ENCODE measurements at regions not wholly inside any gene's neighbourhood (a gene's known extent, or its start where the extent isn't known, plus 50 kb on each side); places are given as distances from the start of the nearest gene placed in this dataset.

DNA sequence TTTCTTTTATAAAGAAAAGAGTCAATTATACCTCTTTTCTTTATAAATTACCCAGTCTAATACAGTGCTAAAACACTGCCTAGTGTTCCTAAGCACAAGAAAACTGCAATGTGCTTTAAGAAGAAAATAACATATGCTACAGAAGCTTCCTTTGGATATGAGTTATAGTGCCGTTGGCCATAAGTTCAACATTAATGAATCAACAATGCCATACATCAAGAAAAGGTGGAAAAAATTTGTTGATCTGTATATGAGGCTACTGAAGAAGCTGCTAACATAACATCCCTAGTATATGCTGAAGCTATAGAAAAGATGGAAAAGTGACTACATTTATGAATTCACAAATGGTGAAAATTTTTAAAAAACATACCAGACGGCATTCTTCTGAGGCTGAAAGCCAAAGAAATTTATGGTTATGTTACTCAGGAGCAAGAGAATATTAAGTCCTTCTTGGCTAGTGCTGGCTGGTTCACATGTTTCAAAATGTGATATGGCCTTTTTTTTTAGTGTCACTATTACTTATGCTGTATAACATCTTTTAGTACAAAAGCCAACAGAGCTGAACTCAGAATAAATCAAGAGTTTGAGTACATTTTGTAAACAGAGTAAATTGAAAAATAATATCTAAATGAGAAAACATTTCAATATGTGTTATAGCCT, 743.2 kb upstream of the RGS18 start:
- Histone ChIP-seq H3K27me3 (ENCODE audit: control insufficient read depth, extremely low read depth, insufficient read depth, low read length) (no peaks in the 10 kb centered on the region), H3K9me1 (ENCODE audit: control insufficient read depth, extremely low read depth, insufficient read depth, low read length) (no peaks in the 10 kb centered on the region), H4K20me1 (ENCODE audit: control insufficient read depth, extremely low read depth, insufficient read depth, low read length) (no peaks in the 10 kb centered on the region), H3K4me1 (ENCODE audit: control insufficient read depth, extremely low read depth, insufficient read depth, low read length) (no peaks in the 10 kb centered on the region), H2AFZ (ENCODE audit: control insufficient read depth, low read length) (no peak overlapping the region), H3K4me2 (ENCODE audit: control insufficient read depth, extremely low read depth, insufficient read depth, low read depth, low read length) (no peak overlapping the region), H3K27ac (ENCODE audit: control insufficient read depth, insufficient read depth, low read length) (no peak overlapping the region), H3K4me3 (ENCODE audit: control insufficient read depth in 2 of 3, extremely low read depth in 1 of 3, insufficient read depth in 2 of 3, low read depth in 1 of 3, low read length in 3 of 3) (no peak overlapping the region), H3K79me2 (ENCODE audit: control insufficient read depth, insufficient read depth, low read length) (no peaks in the 10 kb centered on the region), H3K36me3 (ENCODE audit: control insufficient read depth in 2 of 2, extremely low read depth in 1 of 2, insufficient read depth in 2 of 2, low read length in 2 of 2) (no peaks in the 10 kb centered on the region), H3K9ac (ENCODE audit: control insufficient read depth, extremely low read depth, insufficient read depth, low read length) (no peak overlapping the region), H3K9me3 (ENCODE audit: control insufficient read depth, low read depth, low read length) (no peaks in the 10 kb centered on the region)
- no peak for DNase-seq (ENCODE audit: low read depth, low spot score)
- TF ChIP-seq EZH2 (IDR thresholded peaks at IDR 0.05; ENCODE audit: low read length), result no peak
- TF ChIP-seq, protein P1, sequence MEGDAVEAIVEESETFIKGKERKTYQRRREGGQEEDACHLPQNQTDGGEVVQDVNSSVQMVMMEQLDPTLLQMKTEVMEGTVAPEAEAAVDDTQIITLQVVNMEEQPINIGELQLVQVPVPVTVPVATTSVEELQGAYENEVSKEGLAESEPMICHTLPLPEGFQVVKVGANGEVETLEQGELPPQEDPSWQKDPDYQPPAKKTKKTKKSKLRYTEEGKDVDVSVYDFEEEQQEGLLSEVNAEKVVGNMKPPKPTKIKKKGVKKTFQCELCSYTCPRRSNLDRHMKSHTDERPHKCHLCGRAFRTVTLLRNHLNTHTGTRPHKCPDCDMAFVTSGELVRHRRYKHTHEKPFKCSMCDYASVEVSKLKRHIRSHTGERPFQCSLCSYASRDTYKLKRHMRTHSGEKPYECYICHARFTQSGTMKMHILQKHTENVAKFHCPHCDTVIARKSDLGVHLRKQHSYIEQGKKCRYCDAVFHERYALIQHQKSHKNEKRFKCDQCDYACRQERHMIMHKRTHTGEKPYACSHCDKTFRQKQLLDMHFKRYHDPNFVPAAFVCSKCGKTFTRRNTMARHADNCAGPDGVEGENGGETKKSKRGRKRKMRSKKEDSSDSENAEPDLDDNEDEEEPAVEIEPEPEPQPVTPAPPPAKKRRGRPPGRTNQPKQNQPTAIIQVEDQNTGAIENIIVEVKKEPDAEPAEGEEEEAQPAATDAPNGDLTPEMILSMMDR (optimal IDR thresholded peaks at IDR 0.05 in 1 of 3, IDR thresholded peaks at IDR 0.05 in 1 of 3, conservative IDR thresholded peaks at IDR 0.05 in 1 of 3; ENCODE audit: extremely low read depth in 1 of 3, insufficient read depth in 2 of 3, low read length in 3 of 3), result no peak
- dilution Hi-C loops (cut with MboI; ENCODE audit: extremely low pct_ligation_motif_present, low sequenced_read_pairs), result no loop called here
- no peak for FAIRE-seq

DNA sequence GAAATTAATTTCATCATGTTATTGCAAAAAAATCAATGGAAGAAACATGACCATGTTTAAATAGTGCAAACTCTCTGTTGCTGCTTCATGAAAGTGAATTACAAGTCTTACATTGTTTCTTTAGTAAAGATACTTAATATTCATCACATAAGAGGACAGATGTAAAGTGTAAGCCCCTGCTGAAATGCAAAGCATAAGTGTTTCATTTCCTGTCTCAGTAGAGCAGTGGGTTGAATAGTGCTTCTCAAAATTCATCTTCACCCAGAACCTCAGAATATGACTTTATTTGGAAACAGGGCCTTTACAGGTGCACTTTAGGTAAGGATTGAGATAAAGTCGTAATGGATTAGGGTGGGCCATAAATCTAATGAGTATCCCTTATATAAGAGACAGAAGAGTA, 738.4 kb upstream of the RGS18 start:
- Histone ChIP-seq H3K36me3 (ENCODE audit: control insufficient read depth in 2 of 2, extremely low read depth in 1 of 2, insufficient read depth in 2 of 2, low read length in 2 of 2) (no peaks in the 10 kb centered on the region), H3K4me3 (ENCODE audit: control insufficient read depth in 2 of 3, extremely low read depth in 1 of 3, insufficient read depth in 2 of 3, low read depth in 1 of 3, low read length in 3 of 3) (no peak overlapping the region), H3K27ac (ENCODE audit: control insufficient read depth, insufficient read depth, low read length) (no peak overlapping the region), H3K9ac (ENCODE audit: control insufficient read depth, extremely low read depth, insufficient read depth, low read length) (no peak overlapping the region), H3K4me1 (ENCODE audit: control insufficient read depth, extremely low read depth, insufficient read depth, low read length) (no peaks in the 10 kb centered on the region), H3K27me3 (ENCODE audit: control insufficient read depth, extremely low read depth, insufficient read depth, low read length) (no peaks in the 10 kb centered on the region), H3K9me3 (ENCODE audit: control insufficient read depth, low read depth, low read length) (no peaks in the 10 kb centered on the region), H2AFZ (ENCODE audit: control insufficient read depth, low read length) (no peak overlapping the region), H3K9me1 (ENCODE audit: control insufficient read depth, extremely low read depth, insufficient read depth, low read length) (no peaks in the 10 kb centered on the region), H3K79me2 (ENCODE audit: control insufficient read depth, insufficient read depth, low read length) (no peaks in the 10 kb centered on the region), H3K4me2 (ENCODE audit: control insufficient read depth, extremely low read depth, insufficient read depth, low read depth, low read length) (no peak overlapping the region), H4K20me1 (ENCODE audit: control insufficient read depth, extremely low read depth, insufficient read depth, low read length) (no peaks in the 10 kb centered on the region)
- FAIRE-seq, result no peak
- dilution Hi-C loops (cut with MboI; ENCODE audit: extremely low pct_ligation_motif_present, low sequenced_read_pairs), result no loop called here
- DNase-seq (ENCODE audit: low read depth, low spot score), result no peak
- TF ChIP-seq, protein P1 (optimal IDR thresholded peaks at IDR 0.05 in 1 of 3, IDR thresholded peaks at IDR 0.05 in 1 of 3, conservative IDR thresholded peaks at IDR 0.05 in 1 of 3; ENCODE audit: extremely low read depth in 1 of 3, insufficient read depth in 2 of 3, low read length in 3 of 3), result no peak

Measured in keratinocyte (primary cell).